ENCODE measurements at regions not wholly inside any gene's neighbourhood (a gene's known extent, or its start where the extent isn't known, plus 50 kb on each side); places are given as distances from the start of the nearest gene placed in this dataset.

DNA sequence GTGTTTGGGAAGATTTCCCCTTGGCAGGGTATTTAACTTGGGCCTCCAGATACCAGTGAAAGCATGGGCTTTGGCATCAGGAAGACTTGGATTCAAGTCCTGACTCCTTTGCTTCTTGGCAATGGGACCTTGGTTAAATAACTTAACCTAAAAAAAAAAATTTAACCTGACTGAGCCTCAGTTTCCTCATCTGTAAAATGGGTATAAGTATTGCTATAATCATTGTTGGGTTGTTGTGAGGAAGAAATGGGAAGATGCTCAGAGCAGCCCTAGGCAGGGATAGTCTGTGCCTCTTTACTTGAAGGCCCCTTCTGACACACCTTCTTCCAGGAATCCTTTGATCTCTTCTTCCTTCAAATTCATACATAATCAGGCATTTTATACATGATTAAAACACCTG is 70.3 kb downstream of the ZCCHC12 start:
- TF ChIP-seq, protein P1, sequence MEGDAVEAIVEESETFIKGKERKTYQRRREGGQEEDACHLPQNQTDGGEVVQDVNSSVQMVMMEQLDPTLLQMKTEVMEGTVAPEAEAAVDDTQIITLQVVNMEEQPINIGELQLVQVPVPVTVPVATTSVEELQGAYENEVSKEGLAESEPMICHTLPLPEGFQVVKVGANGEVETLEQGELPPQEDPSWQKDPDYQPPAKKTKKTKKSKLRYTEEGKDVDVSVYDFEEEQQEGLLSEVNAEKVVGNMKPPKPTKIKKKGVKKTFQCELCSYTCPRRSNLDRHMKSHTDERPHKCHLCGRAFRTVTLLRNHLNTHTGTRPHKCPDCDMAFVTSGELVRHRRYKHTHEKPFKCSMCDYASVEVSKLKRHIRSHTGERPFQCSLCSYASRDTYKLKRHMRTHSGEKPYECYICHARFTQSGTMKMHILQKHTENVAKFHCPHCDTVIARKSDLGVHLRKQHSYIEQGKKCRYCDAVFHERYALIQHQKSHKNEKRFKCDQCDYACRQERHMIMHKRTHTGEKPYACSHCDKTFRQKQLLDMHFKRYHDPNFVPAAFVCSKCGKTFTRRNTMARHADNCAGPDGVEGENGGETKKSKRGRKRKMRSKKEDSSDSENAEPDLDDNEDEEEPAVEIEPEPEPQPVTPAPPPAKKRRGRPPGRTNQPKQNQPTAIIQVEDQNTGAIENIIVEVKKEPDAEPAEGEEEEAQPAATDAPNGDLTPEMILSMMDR (IDR thresholded peaks at IDR 0.05), result no peak
- TF ChIP-seq SIN3A (IDR thresholded peaks at IDR 0.05; ENCODE audit: borderline replicate concordance, insufficient read depth, low read depth, low read length) (no peak), POLR2AphosphoS5 (IDR thresholded peaks at IDR 0.05; ENCODE audit: low read depth, low read length) (no peak), REST (IDR thresholded peaks at IDR 0.05; ENCODE audit: insufficient read depth in 1 of 2, low read depth in 2 of 2, low read length in 1 of 2) (no peak)

All from Panc1 (cell line).